IMR-90 (cell line): ENCODE measurements at regions not wholly inside any gene's neighbourhood (a gene's known extent, or its start where the extent isn't known, plus 50 kb on each side); places are given as distances from the start of the nearest gene placed in this dataset.

ENCODE experiments used
- ATAC-seq: fragments of 200-7000 bp; cut with Tn5 transposase; 2 replicates; pipeline ENCODE4 v1.9.1; 2020; ENCODE audit warnings: low read depth, mild to moderate bottlenecking, moderate library complexity
- BruUV-seq: library from RNA; stranded (reverse); fragments of 400-500 nt; replicated peaks from 2 replicates; lab custom pipeline; 2021; lab: Mats Ljungman, UMichigan
- CTCF ChIA-PET: fragments of 300-600 bp; formaldehyde crosslinking; extraction: SDS; loops from one replicate; lab custom pipeline; 2021; ENCODE audit warnings: antibody characterized with exemption; lab: Yijun Ruan, JAX
- POLR2A ChIA-PET: fragments of 300-600 bp; sonication (Branson Sonifier 250); formaldehyde crosslinking; loops from one replicate; lab custom pipeline; 2022; ENCODE audit warnings: antibody characterized with exemption; ENCODE audit not compliant: unreplicated experiment; lab: Charles Lee
- DNase-seq: peaks from one replicate; pipeline ENCODE4 v3.0.0; 2013
- H2AFZ ChIP-seq: replicated peaks from 2 replicates; pipeline ENCODE3; 2013; ENCODE audit warnings: low read length, mild to moderate bottlenecking; ENCODE audit not compliant: poor library complexity
- H2AK5ac ChIP-seq: 2 replicates; pipeline ENCODE4 v1.6.1; 2013; ENCODE audit warnings: low read depth, low read length, inconsistent platforms
- H2AK9ac ChIP-seq: replicated peaks from 2 replicates; pipeline ENCODE3; 2013; ENCODE audit warnings: mild to moderate bottlenecking, low read depth, low read length, moderate library complexity; ENCODE audit not compliant: poor library complexity
- H2BK120ac ChIP-seq: 2 replicates; pipeline ENCODE4 v1.6.1; 2013; ENCODE audit warnings: low read depth, low read length, inconsistent platforms
- H2BK15ac ChIP-seq: 3 replicates; pipeline ENCODE4 v1.6.1; 2013; ENCODE audit warnings: low read depth, low read length, inconsistent platforms
- H2BK20ac ChIP-seq: 2 replicates; pipeline ENCODE4 v1.6.1; 2013; ENCODE audit warnings: low read depth, mild to moderate bottlenecking, inconsistent platforms, low read length, moderate library complexity
- H2BK5ac ChIP-seq: 2 replicates; pipeline ENCODE4 v1.6.1; 2013; ENCODE audit warnings: mild to moderate bottlenecking, low read depth, low read length, inconsistent platforms; ENCODE audit not compliant: poor library complexity, severe bottlenecking
- H3K14ac ChIP-seq: replicated peaks from 2 replicates; pipeline ENCODE4 v1.6.1; 2013; ENCODE audit warnings: low read depth, low read length, inconsistent platforms
- H3K18ac ChIP-seq: 2 replicates; pipeline ENCODE4 v1.6.1; 2013; ENCODE audit warnings: low read depth, low read length, control low read depth
- H3K23ac ChIP-seq: 2 replicates; pipeline ENCODE4 v1.6.1; 2013; ENCODE audit warnings: low read depth, low read length, inconsistent platforms
- H3K27ac ChIP-seq: 2 replicates; pipeline ENCODE4 v1.5.1; 2013; ENCODE audit warnings: mild to moderate bottlenecking, control low read depth, low read length; ENCODE audit not compliant: insufficient read depth
- H3K27me3 ChIP-seq: 2 replicates; pipeline ENCODE4 v1.6.1; 2013; ENCODE audit warnings: low read length; ENCODE audit not compliant: control insufficient read depth, insufficient read depth
- H3K36me3 ChIP-seq: 2 replicates; pipeline ENCODE4 v1.6.1; 2013; ENCODE audit warnings: low read length, mixed read lengths; ENCODE audit not compliant: control insufficient read depth, insufficient read depth
- H3K4ac ChIP-seq: 2 replicates; pipeline ENCODE4 v1.6.1; 2013; ENCODE audit warnings: low read depth, low read length, inconsistent platforms
- H3K4me1 ChIP-seq: 2 replicates; pipeline ENCODE4 v1.6.1; 2013; ENCODE audit warnings: low read length, mixed read lengths; ENCODE audit not compliant: control insufficient read depth, insufficient read depth
- H3K4me2 ChIP-seq: 2 replicates; pipeline ENCODE4 v1.6.1; 2013; ENCODE audit warnings: low read depth, mild to moderate bottlenecking, control low read depth, low read length, moderate library complexity
- H3K4me3 ChIP-seq: 2 replicates; pipeline ENCODE4 v1.5.1; 2013; ENCODE audit warnings: low read depth, mild to moderate bottlenecking, control low read depth, low read length, moderate library complexity; ENCODE audit not compliant: insufficient read depth
- H3K56ac ChIP-seq: 2 replicates; pipeline ENCODE4 v1.6.1; 2013; ENCODE audit warnings: low read length, inconsistent platforms; ENCODE audit not compliant: insufficient read depth; ENCODE audit errors: extremely low read depth
- H3K79me1 ChIP-seq, 2 experiments: 2 replicates each; pipeline ENCODE4 v1.6.1; 2013; ENCODE audit warnings: low read length in 2 of 2, inconsistent platforms in 1 of 2, low read depth in 1 of 2
- H3K9ac ChIP-seq: 2 replicates; pipeline ENCODE4 v1.6.1; 2013; ENCODE audit warnings: low read depth, low read length, control low read depth
- H3K9me1 ChIP-seq: 2 replicates; pipeline ENCODE4 v1.6.1; 2013; ENCODE audit warnings: low read length, inconsistent platforms; ENCODE audit not compliant: insufficient read depth
- H3K9me3 ChIP-seq: 2 replicates; pipeline ENCODE4 v1.6.1; 2013; ENCODE audit warnings: low read length; ENCODE audit not compliant: control insufficient read depth, insufficient read depth
- H4K20me1 ChIP-seq: 2 replicates; pipeline ENCODE4 v1.6.1; 2013; ENCODE audit warnings: low read length, inconsistent platforms; ENCODE audit not compliant: insufficient read depth
- H4K5ac ChIP-seq: 2 replicates; pipeline ENCODE4 v1.6.1; 2013; ENCODE audit warnings: mild to moderate bottlenecking, low read depth, low read length, control low read depth
- H4K8ac ChIP-seq, 2 experiments: 2 replicates each; pipeline ENCODE4 v1.6.1; 2013; ENCODE audit warnings: low read depth in 2 of 2, low read length in 2 of 2, control low read depth in 1 of 2, inconsistent platforms in 1 of 2
- H4K91ac ChIP-seq: 2 replicates; pipeline ENCODE4 v1.6.1; 2013; ENCODE audit warnings: low read depth, low read length, inconsistent platforms; ENCODE audit not compliant: insufficient read depth
- BHLHE40 ChIP-seq: fragments of 150-350 bp; IDR thresholded peaks from 2 replicates; pipeline ENCODE4 v1.6.1; 2016; ENCODE audit warnings: mild to moderate bottlenecking, low read depth, low read length
- CEBPB ChIP-seq: IDR thresholded peaks from 2 replicates; pipeline ENCODE4 v1.6.1; 2012; ENCODE audit warnings: low read depth, low read length, improper control_type of control experiment
- FOS ChIP-seq: fragments of 150-350 bp; IDR thresholded peaks from 2 replicates; pipeline ENCODE4 v1.6.1; 2016; ENCODE audit warnings: low read depth, low read length
- MAFK ChIP-seq: IDR thresholded peaks from 2 replicates; pipeline ENCODE4 v1.6.1; 2012; ENCODE audit warnings: low read depth, low read length, improper control_type of control experiment
- MAZ ChIP-seq: IDR thresholded peaks from 2 replicates; pipeline ENCODE4 v1.6.1; 2012; ENCODE audit warnings: low read depth, mild to moderate bottlenecking, low read length, improper control_type of control experiment, moderate library complexity, borderline replicate concordance
- MXI1 ChIP-seq: IDR thresholded peaks from 2 replicates; pipeline ENCODE4 v1.6.1; 2012; ENCODE audit warnings: low read depth, mild to moderate bottlenecking, low read length, moderate library complexity, borderline replicate concordance
- NFE2L2 ChIP-seq: fragments of 150-350 bp; IDR thresholded peaks from 2 replicates; pipeline ENCODE4 v1.6.1; 2016; ENCODE audit warnings: low read depth, mild to moderate bottlenecking, low read length
- POLR2A ChIP-seq: IDR thresholded peaks from 2 replicates; pipeline ENCODE4 v1.6.1; 2012; ENCODE audit warnings: mild to moderate bottlenecking, low read depth, low read length
- RAD21 ChIP-seq: IDR thresholded peaks from 2 replicates; pipeline ENCODE4 v1.6.1; 2012; ENCODE audit warnings: low read length, improper control_type of control experiment
- RFX5 ChIP-seq: IDR thresholded peaks from 2 replicates; pipeline ENCODE4 v1.8.0; 2012; ENCODE audit warnings: low read depth, mild to moderate bottlenecking, low read length, moderate library complexity
- SMC3 ChIP-seq: fragments of 150-350 bp; IDR thresholded peaks from 2 replicates; pipeline ENCODE4 v1.6.1; 2016; ENCODE audit warnings: low read depth, mild to moderate bottlenecking, antibody characterized with exemption, low read length, moderate library complexity
- WGBS, 2 experiments: methylation state at CpG; one replicate each; pipeline versions ENCODE4 v1.1.5 to v1.1.7; 2013; ENCODE audit warnings: missing lambda C conversion rate in 2 of 2; ENCODE audit not compliant: insufficient read length in 1 of 2; ENCODE audit errors: extremely low coverage in 2 of 2; 5-methylcytosine and 5-hydroxymethylcytosine counted together
- dilution Hi-C: fragments of 300-500 bp; cut with HindIII; formaldehyde crosslinking; loops from one replicate; pipeline ENCODE4 v1.14.3; 2018; ENCODE audit warnings: low sequenced_read_pairs; ENCODE audit not compliant: unreplicated experiment
- in situ Hi-C: fragments of 300-500 bp; cut with MboI; formaldehyde crosslinking; loops from 3 replicates; pipeline ENCODE4 v1.14.3; 2019; ENCODE audit warnings: low sequenced_read_pairs, inconsistent platforms, mixed read lengths
- intact Hi-C: fragments of 100-400 bp; cut with micrococcal nuclease; formaldehyde crosslinking; loops from 2 replicates; pipeline ENCODE4 v1.10.0; 2022
- TF ChIP-seq, protein P1 (sequence below): conservative IDR thresholded peaks from 2 replicates; pipeline ENCODE4 v1.5.1; 2012; ENCODE audit warnings: mild to moderate bottlenecking, low read depth, low read length, improper control_type of control experiment
- TF ChIP-seq, protein P2 (sequence below): fragments of 150-350 bp; IDR thresholded peaks from 2 replicates; pipeline ENCODE4 v1.6.1; 2016; ENCODE audit warnings: low read depth, mild to moderate bottlenecking, low read length, moderate library complexity, borderline replicate concordance
- TF ChIP-seq, protein P3 (sequence below): fragments of 150-350 bp; IDR thresholded peaks from 2 replicates; pipeline ENCODE4 v1.6.1; 2017; ENCODE audit warnings: mild to moderate bottlenecking, antibody characterized with exemption, low read length, low read depth

DNA sequence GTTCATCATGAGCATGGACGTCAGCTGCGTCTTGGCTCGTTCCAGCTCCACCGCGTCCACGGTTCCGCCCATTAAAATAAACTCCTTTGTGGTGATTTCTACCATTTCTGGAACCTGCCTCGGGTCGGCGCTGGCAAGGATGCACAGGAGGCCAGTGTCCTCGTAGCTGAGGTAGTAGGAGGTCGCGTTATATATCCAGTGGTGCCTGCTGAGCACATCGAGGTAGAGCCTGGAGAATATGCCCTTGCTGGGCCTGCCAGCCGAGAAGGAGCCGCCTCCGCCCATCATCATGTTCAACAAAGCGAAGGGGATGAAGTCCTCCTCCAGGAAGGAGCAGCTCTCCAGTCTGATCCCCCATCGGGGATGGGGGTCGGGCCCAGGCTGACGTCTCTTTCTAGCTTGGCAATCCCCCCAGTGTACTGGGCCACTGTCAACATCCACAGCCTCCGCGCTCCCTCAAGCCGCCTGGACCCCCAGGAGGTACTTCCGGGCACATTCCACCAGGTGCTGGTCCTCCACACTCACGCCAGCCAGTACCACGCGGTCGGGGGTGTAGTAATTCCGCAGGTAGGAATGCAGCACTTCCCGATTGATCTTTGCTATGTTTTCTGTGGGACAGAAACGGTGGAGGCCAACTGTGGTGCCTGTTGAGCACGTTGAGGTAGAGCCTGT lies 120.9 kb upstream of the GRID2 start:
- 92% methylated on average over 9 of the region's 33 CpGs; no CpG with 5 or more reads in 1 of the 2 experiments for WGBS, 2 experiments
- ChIA-PET CTCF (no interaction called here), POLR2A (no interaction called here)
- Histone ChIP-seq H3K4me1 (no peaks in the 10 kb centered on the region), H3K9me1 (no peaks in the 10 kb centered on the region), H2BK5ac (no peak overlapping the region), H2AK5ac (no peak overlapping the region), H3K18ac (no peak overlapping the region), H2AK9ac (no peak overlapping the region), H3K14ac (no peak overlapping the region), H3K4me2 (no peak overlapping the region), H4K8ac (no peak overlapping the region), H3K4me3 (no peak overlapping the region), H4K20me1 (no peaks in the 10 kb centered on the region), H3K36me3 (no peaks in the 10 kb centered on the region), H3K9ac (no peak overlapping the region), H2BK15ac (no peak overlapping the region), H3K79me1 (no peaks in the 10 kb centered on the region), H2BK120ac (no peak overlapping the region), H3K27me3 (no peaks in the 10 kb centered on the region), H4K91ac (no peak overlapping the region), H2BK20ac (no peak overlapping the region), H3K56ac (no peak overlapping the region), H2AFZ (peak overlapping the region; percentile 11), H3K23ac (no peak overlapping the region), H3K27ac (no peak overlapping the region), H3K9me3 (no peaks in the 10 kb centered on the region; the same call in 1 of the 2 replicates), H4K5ac (no peak overlapping the region), H3K4ac (no peak overlapping the region)
- ATAC-seq: no peak
- BruUV-seq: no TSS peak
- dilution Hi-C loops (no loop called here), in situ Hi-C loops (no loop called here), intact Hi-C loops (no loop called here)
- no peak for DNase-seq
- TF ChIP-seq, protein P1, sequence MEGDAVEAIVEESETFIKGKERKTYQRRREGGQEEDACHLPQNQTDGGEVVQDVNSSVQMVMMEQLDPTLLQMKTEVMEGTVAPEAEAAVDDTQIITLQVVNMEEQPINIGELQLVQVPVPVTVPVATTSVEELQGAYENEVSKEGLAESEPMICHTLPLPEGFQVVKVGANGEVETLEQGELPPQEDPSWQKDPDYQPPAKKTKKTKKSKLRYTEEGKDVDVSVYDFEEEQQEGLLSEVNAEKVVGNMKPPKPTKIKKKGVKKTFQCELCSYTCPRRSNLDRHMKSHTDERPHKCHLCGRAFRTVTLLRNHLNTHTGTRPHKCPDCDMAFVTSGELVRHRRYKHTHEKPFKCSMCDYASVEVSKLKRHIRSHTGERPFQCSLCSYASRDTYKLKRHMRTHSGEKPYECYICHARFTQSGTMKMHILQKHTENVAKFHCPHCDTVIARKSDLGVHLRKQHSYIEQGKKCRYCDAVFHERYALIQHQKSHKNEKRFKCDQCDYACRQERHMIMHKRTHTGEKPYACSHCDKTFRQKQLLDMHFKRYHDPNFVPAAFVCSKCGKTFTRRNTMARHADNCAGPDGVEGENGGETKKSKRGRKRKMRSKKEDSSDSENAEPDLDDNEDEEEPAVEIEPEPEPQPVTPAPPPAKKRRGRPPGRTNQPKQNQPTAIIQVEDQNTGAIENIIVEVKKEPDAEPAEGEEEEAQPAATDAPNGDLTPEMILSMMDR: no peak
- TF ChIP-seq RFX5: no peak
- no peak for TF ChIP-seq NFE2L2
- TF ChIP-seq, protein P2, sequence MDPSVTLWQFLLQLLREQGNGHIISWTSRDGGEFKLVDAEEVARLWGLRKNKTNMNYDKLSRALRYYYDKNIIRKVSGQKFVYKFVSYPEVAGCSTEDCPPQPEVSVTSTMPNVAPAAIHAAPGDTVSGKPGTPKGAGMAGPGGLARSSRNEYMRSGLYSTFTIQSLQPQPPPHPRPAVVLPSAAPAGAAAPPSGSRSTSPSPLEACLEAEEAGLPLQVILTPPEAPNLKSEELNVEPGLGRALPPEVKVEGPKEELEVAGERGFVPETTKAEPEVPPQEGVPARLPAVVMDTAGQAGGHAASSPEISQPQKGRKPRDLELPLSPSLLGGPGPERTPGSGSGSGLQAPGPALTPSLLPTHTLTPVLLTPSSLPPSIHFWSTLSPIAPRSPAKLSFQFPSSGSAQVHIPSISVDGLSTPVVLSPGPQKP: no peak
- no peak for TF ChIP-seq BHLHE40
- no peak for TF ChIP-seq MXI1
- no peak for TF ChIP-seq FOS
- TF ChIP-seq MAZ: no peak
- no peak for TF ChIP-seq CEBPB
- no peak for TF ChIP-seq MAFK
- TF ChIP-seq, protein P3, sequence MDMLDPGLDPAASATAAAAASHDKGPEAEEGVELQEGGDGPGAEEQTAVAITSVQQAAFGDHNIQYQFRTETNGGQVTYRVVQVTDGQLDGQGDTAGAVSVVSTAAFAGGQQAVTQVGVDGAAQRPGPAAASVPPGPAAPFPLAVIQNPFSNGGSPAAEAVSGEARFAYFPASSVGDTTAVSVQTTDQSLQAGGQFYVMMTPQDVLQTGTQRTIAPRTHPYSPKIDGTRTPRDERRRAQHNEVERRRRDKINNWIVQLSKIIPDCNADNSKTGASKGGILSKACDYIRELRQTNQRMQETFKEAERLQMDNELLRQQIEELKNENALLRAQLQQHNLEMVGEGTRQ: no peak
- TF ChIP-seq RAD21: no peak
- TF ChIP-seq SMC3: no peak
- TF ChIP-seq POLR2A: no peak
